ENCODE measurements at regions not wholly inside any gene's neighbourhood (a gene's known extent, or its start where the extent isn't known, plus 50 kb on each side); places are given as distances from the start of the nearest gene placed in this dataset.
A peak's percentile ranks its signal among the peaks of the same experiment; 100 is the strongest.

GRCh38 chr2:238518821-238519186 is 92.1 kb downstream of the ASB1 start:
- Histone ChIP-seq H3K4me1 (no peaks in the 10 kb centered on the region), H3K27ac (no peak overlapping the region), H3K9me3 (no peaks in the 10 kb centered on the region), H3K36me3 (no peaks in the 10 kb centered on the region), H3K4me3 (no peak overlapping the region), H3K27me3 (no peaks in the 10 kb centered on the region)
- intact Hi-C loops (cut with DNase I): no loop called here
- WGBS (ENCODE audit: insufficient coverage, low coverage, low lambda C conversion rate, missing lambda C conversion rate): 69% methylated on average over 4 of the region's 7 CpGs
- TF ChIP-seq POLR2A (IDR thresholded peaks at IDR 0.05) (no peak), CTCF (IDR thresholded peaks at IDR 0.05) (no peak)
- ATAC-seq (no peak), DNase-seq (no peak)

GRCh38 chr2:238520359-238520886 is 93.7 kb downstream of the ASB1 start:
- no peaks in the 10 kb centered on the region for H3K9me3 ChIP-seq
- no peaks in the 10 kb centered on the region for H3K36me3 ChIP-seq
- WGBS (ENCODE audit: insufficient coverage, low coverage, low lambda C conversion rate, missing lambda C conversion rate): 95% methylated on average over 1 of the region's 1 CpG
- ATAC-seq (no peak), DNase-seq (no peak)
- H3K4me3 ChIP-seq: no peak overlapping the region
- H3K4me1 ChIP-seq: no peaks in the 10 kb centered on the region
- no peaks in the 10 kb centered on the region for H3K27me3 ChIP-seq
- intact Hi-C loops (cut with DNase I): no loop called here
- TF ChIP-seq CTCF (IDR thresholded peaks at IDR 0.05): no peak
- no peak overlapping the region for H3K27ac ChIP-seq

GRCh38 chr2:238521002-238521401 is 94.3 kb downstream of the ASB1 start:
- TF ChIP-seq POLR2A (IDR thresholded peaks at IDR 0.05): no peak
- TF ChIP-seq CTCF (IDR thresholded peaks at IDR 0.05): no peak
- WGBS (ENCODE audit: insufficient coverage, low coverage, low lambda C conversion rate, missing lambda C conversion rate): 86% methylated on average over 2 of the region's 2 CpGs
- no peak for ATAC-seq
- DNase-seq: no peak
- intact Hi-C loops (cut with DNase I): no loop called here
- H3K27me3 ChIP-seq: no peaks in the 10 kb centered on the region
- no peak overlapping the region for H3K4me3 ChIP-seq
- no peaks in the 10 kb centered on the region for H3K36me3 ChIP-seq
- no peaks in the 10 kb centered on the region for H3K4me1 ChIP-seq
- no peak overlapping the region for H3K27ac ChIP-seq
- no peaks in the 10 kb centered on the region for H3K9me3 ChIP-seq

GRCh38 chr2:238521870-238522269 is 95.1 kb downstream of the ASB1 start:
- no peaks in the 10 kb centered on the region for H3K9me3 ChIP-seq
- intact Hi-C loops (cut with DNase I): no loop called here
- ATAC-seq: no peak
- TF ChIP-seq POLR2A (IDR thresholded peaks at IDR 0.05) (no peak), CTCF (IDR thresholded peaks at IDR 0.05) (no peak)
- peak in 1 of 3 donors; percentile 31 for DNase-seq
- H3K36me3 ChIP-seq: no peaks in the 10 kb centered on the region
- no peak overlapping the region for H3K4me3 ChIP-seq
- no peaks in the 10 kb centered on the region for H3K27me3 ChIP-seq
- H3K4me1 ChIP-seq: no peaks in the 10 kb centered on the region
- 96% methylated on average over 3 of the region's 8 CpGs for WGBS (ENCODE audit: insufficient coverage, low coverage, low lambda C conversion rate, missing lambda C conversion rate)
- no peak overlapping the region for H3K27ac ChIP-seq
